ENCODE measurements at regions not wholly inside any gene's neighbourhood (a gene's known extent, or its start where the extent isn't known, plus 50 kb on each side); places are given as distances from the start of the nearest gene placed in this dataset.

GRCh38 chr4:18398661-18399060 is 377.1 kb upstream of the LCORL start:
- TF ChIP-seq CTCF (IDR thresholded peaks at IDR 0.05; ENCODE audit: low read depth, low read length, poor library complexity, severe bottlenecking) (no peak), EZH2phosphoT487 (IDR thresholded peaks at IDR 0.05; ENCODE audit: borderline replicate concordance, low read length) (no peak)

Data from DOHH2 (cell line).